ENCODE measurements at regions not wholly inside any gene's neighbourhood (a gene's known extent, or its start where the extent isn't known, plus 50 kb on each side); places are given as distances from the start of the nearest gene placed in this dataset.
"Not testable (repeated sequence)": the region's sequence is repeated elsewhere in the genome, so short reads cannot be mapped to it uniquely, and the experiment has no call there.

GRCh38 chr16:13471036-13471435 is 448.9 kb upstream of the ERCC4 start:
- no peak for DNase-seq (ENCODE audit: low spot score)

- DNase-seq (ENCODE audit: low spot score): no peak
Observed at GRCh38 chr16:13478991-13479390, 441.0 kb upstream of the ERCC4 start.

DNA sequence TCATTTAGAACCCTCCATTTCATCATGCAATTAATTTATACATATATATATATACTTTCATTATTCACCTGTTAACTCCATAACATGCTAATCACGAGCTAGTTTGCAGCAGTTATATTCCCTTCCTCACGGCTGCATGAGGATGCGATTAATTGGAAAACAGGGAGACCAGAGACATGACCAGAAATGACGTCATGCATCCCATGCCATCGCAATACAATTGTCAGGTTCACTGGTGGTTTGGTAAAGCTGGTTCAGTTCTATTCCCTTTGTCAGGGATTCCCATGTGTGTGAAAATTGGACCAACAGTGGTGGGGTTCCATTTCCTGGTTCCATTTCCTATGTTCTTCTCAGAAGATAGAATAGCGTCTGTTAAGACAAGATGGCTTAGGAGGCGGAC is 440.4 kb upstream of the ERCC4 start:
- DNase-seq (ENCODE audit: low spot score): no peak

DNA sequence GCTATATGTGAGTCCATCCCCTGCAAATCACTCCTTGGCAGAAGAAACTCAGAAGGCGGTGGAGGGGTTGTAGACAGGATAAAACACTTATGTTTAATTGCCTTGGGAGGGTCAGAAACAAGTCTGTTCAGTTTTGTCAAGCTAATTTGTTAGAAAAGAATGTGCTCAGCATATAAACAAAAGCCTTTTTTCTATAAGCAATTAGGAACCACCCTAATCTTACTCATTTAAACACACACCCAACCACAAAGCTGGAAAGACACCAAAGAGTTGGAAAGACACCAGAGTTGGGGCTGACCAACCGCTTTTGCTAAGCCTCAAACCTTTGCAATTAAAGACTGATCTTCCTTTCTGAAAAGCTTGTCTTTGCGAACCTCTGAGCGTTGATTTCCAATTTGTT is 439.2 kb upstream of the ERCC4 start:
- DNase-seq (ENCODE audit: low spot score): no peak

GRCh38 chr16:13483121-13483520 is 436.8 kb upstream of the ERCC4 start:
- no peak for DNase-seq (ENCODE audit: low spot score)

GRCh38 chr16:13489416-13489815 is 430.5 kb upstream of the ERCC4 start:
- not testable (repeated sequence) for DNase-seq (ENCODE audit: low spot score)

GRCh38 chr16:13492046-13492445 is 427.9 kb upstream of the ERCC4 start:
- DNase-seq (ENCODE audit: low spot score): no peak

DNA sequence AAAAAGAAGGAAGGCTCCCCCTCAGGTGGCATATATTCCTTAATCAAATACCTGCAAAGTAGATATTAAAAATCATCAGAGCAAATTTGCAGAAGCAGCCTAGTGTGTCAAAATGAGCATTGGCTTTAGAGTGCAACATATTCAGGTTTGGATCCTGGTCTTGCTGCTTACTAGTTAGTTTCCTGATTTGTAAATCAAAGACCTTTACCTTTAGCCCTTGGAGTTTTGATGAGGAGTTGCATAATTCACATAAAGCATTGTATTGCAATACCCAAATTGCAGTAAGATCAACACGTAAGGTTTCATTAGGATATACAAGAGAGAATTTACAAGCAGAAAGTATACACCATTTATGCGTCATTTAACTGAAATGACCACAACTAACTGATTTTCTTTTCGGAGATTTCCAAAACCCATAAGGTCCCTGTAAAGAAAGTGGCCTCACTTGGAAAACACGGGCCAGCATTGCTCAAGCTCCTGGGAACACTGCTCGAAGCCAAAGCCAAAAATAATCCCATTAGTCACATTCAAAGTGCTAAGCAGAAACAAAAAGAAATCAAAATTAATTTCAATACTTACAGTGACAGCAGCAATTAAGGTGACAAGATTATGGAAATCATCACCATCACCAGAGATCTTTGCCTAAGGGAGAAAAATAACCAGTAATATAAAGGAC is 415.9 kb upstream of the ERCC4 start:
- no peak for DNase-seq (ENCODE audit: low spot score)

GRCh38 chr16:13507530-13507929 is 412.4 kb upstream of the ERCC4 start:
- DNase-seq (ENCODE audit: low spot score): no peak

DNA sequence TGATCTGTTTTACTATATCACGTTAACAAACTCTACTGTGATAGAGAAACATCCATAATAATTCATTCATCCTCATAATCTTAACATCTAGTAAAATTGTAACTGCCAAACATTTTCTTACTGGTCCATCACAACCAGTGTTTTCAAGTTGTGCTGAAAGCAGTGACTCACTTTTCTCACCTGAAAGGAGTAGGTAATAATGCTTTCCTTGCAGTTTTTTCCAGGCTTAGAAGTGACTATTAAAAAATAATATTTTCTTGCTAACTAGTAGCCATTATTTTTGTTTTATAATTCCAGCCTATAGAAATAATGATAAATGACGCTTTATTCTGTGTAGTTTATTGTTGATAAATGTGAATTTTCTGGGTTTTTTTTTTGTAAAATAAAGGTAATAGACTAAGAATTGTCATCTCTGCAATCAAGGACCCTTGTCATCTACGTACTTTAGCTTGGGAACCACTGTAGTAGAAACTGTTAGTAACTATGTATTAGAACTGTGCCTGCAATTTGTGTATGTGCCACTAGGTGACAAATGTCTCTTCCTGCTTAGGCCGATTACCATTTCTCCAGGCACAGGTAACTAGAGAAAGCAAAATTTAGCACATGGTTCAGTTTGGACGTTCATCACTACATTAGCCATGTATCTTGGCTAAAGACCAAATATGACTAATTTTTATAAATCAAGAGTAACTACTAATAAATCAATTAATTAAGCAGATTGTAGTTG is 409.4 kb upstream of the ERCC4 start:
- no peak for DNase-seq (ENCODE audit: low spot score)

GRCh38 chr16:13517841-13518240 is 402.1 kb upstream of the ERCC4 start:
- DNase-seq (ENCODE audit: low spot score): no peak

GRCh38 chr16:13519871-13520270 is 400.1 kb upstream of the ERCC4 start:
- no peak for DNase-seq (ENCODE audit: low spot score)

DNA sequence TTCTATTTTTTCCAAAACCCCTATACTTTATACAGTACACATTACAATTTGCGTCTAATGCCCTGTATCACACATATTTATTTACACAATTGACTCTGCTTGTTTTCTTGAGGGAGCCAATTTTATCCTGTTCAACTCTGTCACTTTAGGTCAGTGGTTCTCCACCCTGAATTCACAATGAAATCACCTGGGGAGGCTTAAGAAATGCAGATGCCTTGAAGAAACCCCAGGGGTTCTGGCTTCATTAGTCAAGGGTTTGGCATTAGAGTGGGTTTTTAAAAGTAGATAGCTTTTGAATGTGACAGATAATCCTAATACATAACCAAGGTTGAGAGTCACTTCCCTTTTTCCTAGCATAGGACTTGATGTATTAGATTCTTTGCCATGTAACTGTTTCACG is 398.6 kb upstream of the ERCC4 start:
- DNase-seq (ENCODE audit: low spot score): no peak

GRCh38 chr16:13527332-13527731 is 392.6 kb upstream of the ERCC4 start:
- no peak for DNase-seq (ENCODE audit: low spot score)

DNA sequence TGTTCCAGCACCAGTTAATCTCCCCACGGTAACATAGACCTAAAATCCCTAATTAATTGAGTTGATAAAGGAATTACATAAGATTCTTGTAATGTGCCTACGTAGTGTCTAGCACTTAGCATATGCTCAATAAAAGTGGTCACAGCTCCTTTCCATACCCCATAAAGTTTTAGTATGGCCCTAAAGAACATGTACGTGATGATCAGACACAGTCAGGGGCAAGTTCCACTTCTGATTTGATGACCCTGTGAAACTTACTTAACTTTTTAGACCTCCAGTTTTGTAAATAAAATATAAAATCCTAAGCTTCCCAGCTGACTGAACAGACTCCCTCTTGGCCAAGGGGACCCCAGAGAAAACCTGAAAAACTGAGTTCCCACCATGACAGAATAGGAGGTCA is 391.3 kb upstream of the ERCC4 start:
- DNase-seq (ENCODE audit: low spot score): no peak

GRCh38 chr16:13529193-13529982 is 390.6 kb upstream of the ERCC4 start:
- DNase-seq (ENCODE audit: low spot score): no peak

DNA sequence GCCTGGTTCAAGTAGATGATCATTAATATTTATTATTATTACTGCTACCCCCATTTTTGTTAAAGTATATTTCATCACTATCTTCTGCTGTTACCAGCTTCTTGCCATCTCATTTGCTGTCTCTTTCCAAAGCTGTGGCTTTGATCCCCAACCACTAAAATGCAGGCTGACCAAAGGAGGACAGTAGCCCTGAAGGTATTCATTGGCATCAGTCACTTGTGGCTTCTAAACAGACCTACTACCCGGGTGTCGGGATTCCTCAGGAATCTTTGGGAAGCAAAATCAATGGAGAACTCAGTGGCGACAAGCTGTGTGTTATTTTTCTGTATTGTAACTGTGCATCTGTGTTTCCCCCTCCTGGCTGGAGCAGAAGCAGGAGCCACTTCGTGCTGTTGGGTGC is 379.2 kb upstream of the ERCC4 start:
- DNase-seq (ENCODE audit: low spot score): no peak

GRCh38 chr16:13542284-13542683 is 377.7 kb upstream of the ERCC4 start:
- DNase-seq (ENCODE audit: low spot score): no peak

- no peak for DNase-seq (ENCODE audit: low spot score)
Observed at GRCh38 chr16:13543850-13544249, 376.1 kb upstream of the ERCC4 start.

GRCh38 chr16:13545271-13545670 is 374.7 kb upstream of the ERCC4 start:
- DNase-seq (ENCODE audit: low spot score): no peak

- no peak for DNase-seq (ENCODE audit: low spot score)
Observed at GRCh38 chr16:13550254-13550653, 369.7 kb upstream of the ERCC4 start.

DNA sequence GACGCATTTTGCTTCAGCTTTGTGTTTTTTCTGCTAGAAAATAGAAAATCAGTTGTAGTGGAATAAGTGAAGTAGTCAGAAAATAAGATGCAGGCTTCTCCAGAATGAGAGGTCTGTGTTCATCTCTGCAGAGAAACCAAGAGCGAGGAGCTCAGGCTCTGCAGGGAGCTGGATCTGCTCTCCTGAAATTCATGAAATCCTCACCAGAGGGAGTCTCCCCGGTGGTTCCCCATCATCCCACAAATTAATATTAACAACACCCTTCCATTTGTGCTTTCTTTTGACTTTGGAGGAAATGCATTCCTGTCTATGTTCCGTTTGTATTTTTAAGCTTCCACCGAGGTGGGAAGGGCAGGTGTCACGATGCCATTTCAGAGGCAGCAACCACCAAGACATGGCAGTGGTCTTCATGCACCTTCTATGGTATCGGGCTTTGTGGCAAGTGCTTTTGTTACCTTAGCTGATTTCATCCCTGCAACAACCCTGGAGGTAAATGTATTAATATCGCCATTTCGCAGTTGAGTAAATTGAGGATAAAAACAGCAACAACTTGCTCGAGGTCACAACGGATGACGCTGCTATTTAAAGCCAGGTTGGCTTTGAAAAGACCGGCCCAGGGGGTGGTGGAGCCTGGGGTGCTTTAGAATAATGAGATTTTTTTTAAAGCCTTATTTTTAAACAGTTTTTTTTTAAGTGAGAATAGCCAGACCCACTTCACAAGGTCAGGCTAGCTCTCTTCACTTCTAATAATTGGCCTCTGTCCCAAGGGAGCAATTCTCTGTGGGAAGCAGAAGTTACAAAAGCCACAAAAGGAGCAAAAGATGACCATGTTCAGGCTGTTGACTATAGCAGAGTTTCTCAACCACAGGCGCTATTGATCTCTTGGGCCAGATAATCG is 367.6 kb upstream of the ERCC4 start:
- DNase-seq (ENCODE audit: low spot score): no peak

Measured in cerebellar cortex (tissue), 1 donor.